GM19452 (cell line): ENCODE measurements at regions not wholly inside any gene's neighbourhood (a gene's known extent, or its start where the extent isn't known, plus 50 kb on each side); places are given as distances from the start of the nearest gene placed in this dataset.

Experiments
- ATAC-seq: cut with Tn5 transposase; IDR thresholded peaks from one replicate; pipeline ENCODE4 v1.9.1; 2021; ENCODE audit not compliant: unreplicated experiment

- no peak for ATAC-seq
These were observed 212.4 kb downstream of the HSD17B3 start for GRCh38 chr9:96089452-96090085.

- no peak for ATAC-seq
These were observed 213.0 kb downstream of the ERCC6L2 start for GRCh38 chr9:96088510-96088909.

- no peak for ATAC-seq
These were observed 212.3 kb downstream of the ERCC6L2 start for GRCh38 chr9:96087669-96088299.

- ATAC-seq: no peak
These were observed 211.6 kb downstream of the ERCC6L2 start for GRCh38 chr9:96086936-96087571.

- ATAC-seq: no peak
These were observed 210.1 kb downstream of the ERCC6L2 start for GRCh38 chr9:96085491-96086143.

- no peak for ATAC-seq
These were observed 208.8 kb downstream of the ERCC6L2 start for GRCh38 chr9:96084331-96084734.

GRCh38 chr9:96082516-96083232, 207.2 kb downstream of the ERCC6L2 start:
- no peak for ATAC-seq

GRCh38 chr9:96080364-96080763, 204.9 kb downstream of the ERCC6L2 start:
- ATAC-seq: no peak

GRCh38 chr9:96079779-96080178, 204.3 kb downstream of the ERCC6L2 start:
- ATAC-seq: no peak

GRCh38 chr9:96078897-96079490, 203.5 kb downstream of the ERCC6L2 start:
- ATAC-seq: no peak

- no peak for ATAC-seq
These were observed 200.3 kb downstream of the ERCC6L2 start for GRCh38 chr9:96075757-96076156.

GRCh38 chr9:96075111-96075510, 199.6 kb downstream of the ERCC6L2 start:
- ATAC-seq: no peak

- no peak for ATAC-seq
These were observed 198.3 kb downstream of the ERCC6L2 start for GRCh38 chr9:96073531-96074480.

GRCh38 chr9:96072930-96073329, 197.4 kb downstream of the ERCC6L2 start:
- no peak for ATAC-seq

- no peak for ATAC-seq
These were observed 196.3 kb downstream of the ERCC6L2 start for GRCh38 chr9:96071815-96072124.

- ATAC-seq: no peak
These were observed 195.8 kb downstream of the ERCC6L2 start for GRCh38 chr9:96071076-96071814.

- ATAC-seq: no peak
These were observed 194.2 kb downstream of the ERCC6L2 start for GRCh38 chr9:96069629-96070220.

GRCh38 chr9:96068511-96068910, 193.0 kb downstream of the ERCC6L2 start:
- ATAC-seq: no peak

- no peak for ATAC-seq
These were observed 192.1 kb downstream of the ERCC6L2 start for GRCh38 chr9:96067600-96067999.
